ENCODE measurements at regions not wholly inside any gene's neighbourhood (a gene's known extent, or its start where the extent isn't known, plus 50 kb on each side); places are given as distances from the start of the nearest gene placed in this dataset.

- no peak for TF ChIP-seq CTCF (IDR thresholded peaks at IDR 0.05)
- no peak for DNase-seq
- ChIA-PET CTCF (no interaction called here), POLR2A (no interaction called here)
- no peak for ATAC-seq (ENCODE audit: low read depth)
- Mint-ChIP-seq H3K4me3 (no peak overlapping the region), H3K27ac (no peak overlapping the region), H3K9me3 (no peaks in the 10 kb centered on the region), H3K36me3 (ENCODE audit: low read depth) (no peaks in the 10 kb centered on the region), H3K4me1 (peaks cover 2% of the 10 kb centered on the region), H3K27me3 (peaks cover 16% of the 10 kb centered on the region)
- intact Hi-C loops (cut with micrococcal nuclease), result no loop called here
Observed at GRCh38 chr5:153347611-153348010, 142.9 kb upstream of the GRIA1 start.

- no peak overlapping the region for H3K27ac Mint-ChIP-seq
- peaks cover 25% of the 10 kb centered on the region for H3K27me3 Mint-ChIP-seq
- POLR2A ChIA-PET, result no interaction called here
Observed at GRCh38 chr5:153350175-153350883, 140.1 kb upstream of the GRIA1 start.

GRCh38 chr5:153352685-153353219 lies 137.7 kb upstream of the GRIA1 start:
- Mint-ChIP-seq H3K9me3 (peaks cover 3% of the 10 kb centered on the region), H3K4me1 (peaks cover 8% of the 10 kb centered on the region), H3K36me3 (ENCODE audit: low read depth) (no peaks in the 10 kb centered on the region), H3K27ac (no peak overlapping the region), H3K27me3 (peaks cover 25% of the 10 kb centered on the region), H3K4me3 (peak overlapping the region; percentile 30)
- no peak for TF ChIP-seq CTCF (IDR thresholded peaks at IDR 0.05)
- ChIA-PET POLR2A (no interaction called here), CTCF (no interaction called here)
- DNase-seq, result no peak
- intact Hi-C loops (cut with micrococcal nuclease), result no loop called here
- no peak for ATAC-seq (ENCODE audit: low read depth)

More at GRCh38 chr5:153350175-153350883, 140.1 kb upstream of the GRIA1 start:
- CTCF ChIA-PET, result no interaction called here
- intact Hi-C loops (cut with micrococcal nuclease), result no loop called here
- DNase-seq (no peak), ATAC-seq (ENCODE audit: low read depth) (no peak)
- Mint-ChIP-seq H3K4me3 (no peak overlapping the region), H3K4me1 (peaks cover 8% of the 10 kb centered on the region), H3K9me3 (no peaks in the 10 kb centered on the region), H3K36me3 (ENCODE audit: low read depth) (no peaks in the 10 kb centered on the region)
- no peak for TF ChIP-seq CTCF (IDR thresholded peaks at IDR 0.05)

GRCh38 chr5:153357493-153358112 lies 132.9 kb upstream of the GRIA1 start:
- peaks cover 6% of the 10 kb centered on the region for H3K4me1 Mint-ChIP-seq
- ChIA-PET CTCF (no interaction called here), POLR2A (no interaction called here)
- DNase-seq (no peak), ATAC-seq (ENCODE audit: low read depth) (no peak)
- intact Hi-C loops (cut with micrococcal nuclease), result no loop called here
- no peaks in the 10 kb centered on the region for H3K36me3 Mint-ChIP-seq (ENCODE audit: low read depth)
- peaks cover 9% of the 10 kb centered on the region for H3K27me3 Mint-ChIP-seq
- peaks cover 3% of the 10 kb centered on the region for H3K9me3 Mint-ChIP-seq
- H3K4me3 Mint-ChIP-seq, result no peak overlapping the region
- no peak overlapping the region for H3K27ac Mint-ChIP-seq
- TF ChIP-seq CTCF (IDR thresholded peaks at IDR 0.05), result no peak

GRCh38 chr5:153358315-153358976 lies 132.0 kb upstream of the GRIA1 start:
- intact Hi-C loops (cut with micrococcal nuclease), result no loop called here

More at GRCh38 chr5:153358315-153358976, 132.0 kb upstream of the GRIA1 start:
- POLR2A ChIA-PET, result no interaction called here
- no peak for TF ChIP-seq CTCF (IDR thresholded peaks at IDR 0.05)
- no peaks in the 10 kb centered on the region for H3K4me1 Mint-ChIP-seq
- CTCF ChIA-PET, result no interaction called here
- no peaks in the 10 kb centered on the region for H3K36me3 Mint-ChIP-seq (ENCODE audit: low read depth)
- DNase-seq (no peak), ATAC-seq (ENCODE audit: low read depth) (no peak)
- H3K9me3 Mint-ChIP-seq, result peaks cover 3% of the 10 kb centered on the region
- H3K27me3 Mint-ChIP-seq, result peaks cover 1% of the 10 kb centered on the region
- H3K27ac Mint-ChIP-seq, result no peak overlapping the region
- H3K4me3 Mint-ChIP-seq, result no peak overlapping the region

Measured in activated B cell treated with CpG ODN at 0.5 μM for 24 hours (primary cell).